HG02885 (cell line): ENCODE measurements at regions not wholly inside any gene's neighbourhood (a gene's known extent, or its start where the extent isn't known, plus 50 kb on each side); places are given as distances from the start of the nearest gene placed in this dataset.

Experiments used
- ATAC-seq: cut with Tn5 transposase; IDR thresholded peaks from one replicate; pipeline ENCODE4 v1.9.1; 2021; ENCODE audit warnings: mild to moderate bottlenecking; ENCODE audit not compliant: unreplicated experiment, poor library complexity

GRCh38 chr14:34184126-34184525 lies 233.3 kb upstream of the EGLN3 start:
- no peak for ATAC-seq

GRCh38 chr14:34183478-34183877 lies 232.6 kb upstream of the EGLN3 start:
- ATAC-seq, result no peak

GRCh38 chr14:34181338-34181737 lies 230.5 kb upstream of the EGLN3 start:
- ATAC-seq, result peak; percentile 32

- peak; percentile 24 for ATAC-seq
Measured at GRCh38 chr14:34180869-34181268, 230.0 kb upstream of the EGLN3 start.

GRCh38 chr14:34180434-34180833 lies 229.6 kb upstream of the EGLN3 start:
- peak; percentile 39 for ATAC-seq

- ATAC-seq, result no peak
Measured at GRCh38 chr14:34179727-34180126, 228.9 kb upstream of the EGLN3 start.

- no peak for ATAC-seq
Measured at GRCh38 chr14:34177466-34177865, 226.6 kb upstream of the EGLN3 start.

- peak; percentile 77 for ATAC-seq
Measured at GRCh38 chr14:34175574-34175973, 224.7 kb upstream of the EGLN3 start.

GRCh38 chr14:34174973-34175372 lies 224.1 kb upstream of the EGLN3 start:
- no peak for ATAC-seq

GRCh38 chr14:34173916-34174315 lies 223.0 kb upstream of the EGLN3 start:
- ATAC-seq, result no peak

- ATAC-seq, result no peak
Measured at GRCh38 chr14:34172550-34173368, 221.9 kb upstream of the EGLN3 start.

GRCh38 chr14:34172173-34172451 lies 221.2 kb upstream of the EGLN3 start:
- ATAC-seq, result no peak

- no peak for ATAC-seq
Measured at GRCh38 chr14:34171431-34172172, 220.7 kb upstream of the EGLN3 start.

GRCh38 chr14:34170882-34171281 lies 220.0 kb upstream of the EGLN3 start:
- ATAC-seq, result no peak

GRCh38 chr14:34169561-34169960 lies 218.7 kb upstream of the EGLN3 start:
- no peak for ATAC-seq

GRCh38 chr14:34168656-34169055 lies 217.8 kb upstream of the EGLN3 start:
- ATAC-seq, result no peak

GRCh38 chr14:34165847-34166350 lies 215.0 kb upstream of the EGLN3 start:
- ATAC-seq, result no peak

- ATAC-seq, result no peak
Measured at GRCh38 chr14:34164162-34164864, 213.4 kb upstream of the EGLN3 start.

GRCh38 chr14:34161351-34162082 lies 210.6 kb upstream of the EGLN3 start:
- no peak for ATAC-seq

GRCh38 chr14:34160619-34161018 lies 209.7 kb upstream of the EGLN3 start:
- ATAC-seq, result no peak
